MM.1S (cell line): ENCODE measurements at regions not wholly inside any gene's neighbourhood (a gene's known extent, or its start where the extent isn't known, plus 50 kb on each side); places are given as distances from the start of the nearest gene placed in this dataset.

ENCODE experiments used
- DNase-seq: peaks from one replicate; pipeline ENCODE4 v3.0.0-alpha.2; 2015
- H2AFZ ChIP-seq: fragments of 300-600 bp; sonication (generic); 2 replicates; pipeline ENCODE4 v1.6.0; 2016; ENCODE audit warnings: antibody characterized with exemption, low read length
- H3F3A ChIP-seq: fragments of 300-600 bp; sonication (generic); 2 replicates; pipeline ENCODE4 v1.6.1; 2016; ENCODE audit warnings: mild to moderate bottlenecking, antibody characterized with exemption, low read length, moderate library complexity, mixed read lengths; ENCODE audit not compliant: insufficient read depth
- H3K27ac ChIP-seq: fragments of 300-600 bp; sonication (generic); 2 replicates; pipeline ENCODE4 v1.5.1; 2016; ENCODE audit warnings: mild to moderate bottlenecking, low read length
- H3K27me3 ChIP-seq: fragments of 300-600 bp; sonication (generic); replicated peaks from 2 replicates; pipeline ENCODE4 v1.6.0; 2016; ENCODE audit warnings: low read length; ENCODE audit not compliant: insufficient read depth
- H3K36me3 ChIP-seq: fragments of 300-600 bp; sonication (generic); replicated peaks from 2 replicates; pipeline ENCODE4 v1.6.1; 2016; ENCODE audit warnings: mild to moderate bottlenecking, low read length, mixed read lengths; ENCODE audit not compliant: insufficient read depth
- H3K4me1 ChIP-seq: fragments of 300-600 bp; sonication (generic); 2 replicates; pipeline ENCODE4 v1.6.1; 2016; ENCODE audit warnings: low read length, mixed read lengths
- H3K4me2 ChIP-seq: fragments of 300-600 bp; sonication (generic); 2 replicates; pipeline ENCODE4 v1.6.0; 2016; ENCODE audit warnings: low read depth, low read length
- H3K4me3 ChIP-seq: fragments of 300-600 bp; sonication (generic); 2 replicates; pipeline ENCODE4 v1.5.1; 2016; ENCODE audit warnings: low read length, mixed read lengths
- H3K79me2 ChIP-seq: fragments of 300-600 bp; sonication (generic); 2 replicates; pipeline ENCODE4 v1.6.1; 2016; ENCODE audit warnings: mixed run types, low read length, mixed read lengths
- H3K9ac ChIP-seq: fragments of 300-600 bp; sonication (generic); 2 replicates; pipeline ENCODE4 v1.6.1; 2016; ENCODE audit warnings: low read length, mixed read lengths
- H3K9me2 ChIP-seq: fragments of 300-600 bp; sonication (generic); replicated peaks from 2 replicates; pipeline ENCODE4 v1.6.1; 2016; ENCODE audit warnings: mild to moderate bottlenecking, low read length, mixed read lengths; ENCODE audit not compliant: insufficient read depth
- H3K9me3 ChIP-seq: fragments of 300-600 bp; sonication (generic); replicated peaks from 2 replicates; pipeline ENCODE4 v1.6.1; 2016; ENCODE audit warnings: mild to moderate bottlenecking, low read length, mixed read lengths; ENCODE audit not compliant: insufficient read depth
- H4K20me1 ChIP-seq: fragments of 300-600 bp; sonication (generic); 2 replicates; pipeline ENCODE4 v1.6.1; 2016; ENCODE audit warnings: mild to moderate bottlenecking, low read length, moderate library complexity, mixed read lengths; ENCODE audit not compliant: insufficient read depth
- EZH2 ChIP-seq: fragments of 300-600 bp; sonication (generic); optimal IDR thresholded peaks from 2 replicates; pipeline ENCODE3; 2017; ENCODE audit warnings: low read depth, mild to moderate bottlenecking, antibody characterized with exemption, low read length, mixed read lengths
- EZH2phosphoT487 ChIP-seq: fragments of 300-600 bp; sonication (generic); IDR thresholded peaks from 2 replicates; pipeline ENCODE4 v1.6.1; 2018; ENCODE audit warnings: antibody characterized with exemption, low read length
- TF ChIP-seq, protein P1 (sequence below): fragments of 300-600 bp; sonication (generic); IDR thresholded peaks from 2 replicates; pipeline ENCODE4 v1.5.1; 2016; ENCODE audit warnings: antibody characterized with exemption, low read length, mixed read lengths

DNA sequence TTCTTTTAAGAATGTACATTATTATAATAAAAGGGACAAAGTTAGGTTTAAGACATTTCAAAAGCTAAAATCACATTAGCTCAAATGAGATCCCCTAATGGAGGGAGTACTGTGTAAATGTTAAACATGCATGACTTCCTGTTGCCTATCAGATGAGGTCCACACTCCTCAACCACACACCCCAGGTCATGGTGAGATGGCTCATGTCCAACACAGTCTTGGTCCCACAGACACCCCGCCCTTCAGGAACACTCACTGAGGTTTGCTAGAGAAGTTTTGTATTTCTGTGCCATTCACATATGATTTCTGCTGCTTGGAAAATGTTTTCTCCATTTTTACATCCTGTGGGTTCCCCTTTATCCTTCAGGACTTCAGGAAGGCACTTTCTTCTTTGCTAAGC is 491.0 kb downstream of the SOX11 start:
- Histone ChIP-seq H3K79me2 (no peaks in the 10 kb centered on the region), H4K20me1 (no peaks in the 10 kb centered on the region), H3K27me3 (no peaks in the 10 kb centered on the region), H3K4me1 (no peaks in the 10 kb centered on the region), H3K9me2 (no peaks in the 10 kb centered on the region), H3K36me3 (no peaks in the 10 kb centered on the region), H2AFZ (no peak overlapping the region), H3K9ac (no peak overlapping the region), H3K4me2 (no peak overlapping the region), H3K9me3 (no peaks in the 10 kb centered on the region), H3K4me3 (no peak overlapping the region), H3K27ac (no peak overlapping the region), H3F3A (no peaks in the 10 kb centered on the region)
- TF ChIP-seq EZH2phosphoT487 = no peak
- DNase-seq = no peak

DNA sequence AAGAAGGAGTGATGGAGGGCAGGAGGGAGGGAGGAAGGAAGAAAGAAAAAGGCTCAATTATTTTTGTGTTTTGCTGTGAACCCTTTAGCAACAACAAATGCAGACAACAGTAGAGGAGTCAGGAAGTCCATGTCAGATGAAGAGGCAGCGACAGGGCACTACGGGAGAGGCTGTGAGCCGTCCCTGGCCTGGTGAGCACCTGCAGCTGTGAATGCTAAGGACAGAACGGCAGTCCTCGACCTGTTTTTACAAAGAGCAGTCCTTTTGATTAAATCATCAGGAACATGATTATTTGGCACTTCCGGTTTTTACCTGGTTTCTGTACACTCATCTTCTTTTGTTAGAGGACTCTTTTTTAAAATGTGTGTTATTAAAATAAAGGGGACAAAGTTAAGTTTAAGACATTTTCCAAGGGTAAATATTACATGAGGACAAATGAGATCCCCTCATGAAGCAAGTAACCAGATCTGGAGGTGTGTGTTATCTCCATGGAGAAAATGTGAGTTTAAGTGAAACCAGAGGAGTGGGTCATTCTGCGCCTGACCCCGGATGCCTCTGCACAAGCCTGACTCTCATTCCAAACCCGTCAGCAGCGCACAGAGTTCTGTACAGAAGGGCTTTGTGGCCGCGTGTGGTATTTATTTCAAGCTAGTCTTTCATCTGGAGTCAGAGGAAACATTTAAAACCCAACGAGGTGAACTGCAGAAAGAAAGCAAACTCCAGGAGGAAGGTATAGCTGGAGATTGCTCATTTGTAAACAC is 492.5 kb downstream of the SOX11 start:
- Histone ChIP-seq H3K27ac (no peak overlapping the region), H4K20me1 (no peaks in the 10 kb centered on the region), H3K4me1 (no peaks in the 10 kb centered on the region), H3K27me3 (no peaks in the 10 kb centered on the region), H3K4me3 (no peak overlapping the region), H3K4me2 (no peak overlapping the region), H3K9me3 (no peaks in the 10 kb centered on the region), H3K36me3 (no peaks in the 10 kb centered on the region), H3K9ac (no peak overlapping the region), H2AFZ (no peak overlapping the region), H3K79me2 (no peaks in the 10 kb centered on the region), H3F3A (no peaks in the 10 kb centered on the region), H3K9me2 (no peaks in the 10 kb centered on the region)
- TF ChIP-seq EZH2 = no peak
- TF ChIP-seq, protein P1, sequence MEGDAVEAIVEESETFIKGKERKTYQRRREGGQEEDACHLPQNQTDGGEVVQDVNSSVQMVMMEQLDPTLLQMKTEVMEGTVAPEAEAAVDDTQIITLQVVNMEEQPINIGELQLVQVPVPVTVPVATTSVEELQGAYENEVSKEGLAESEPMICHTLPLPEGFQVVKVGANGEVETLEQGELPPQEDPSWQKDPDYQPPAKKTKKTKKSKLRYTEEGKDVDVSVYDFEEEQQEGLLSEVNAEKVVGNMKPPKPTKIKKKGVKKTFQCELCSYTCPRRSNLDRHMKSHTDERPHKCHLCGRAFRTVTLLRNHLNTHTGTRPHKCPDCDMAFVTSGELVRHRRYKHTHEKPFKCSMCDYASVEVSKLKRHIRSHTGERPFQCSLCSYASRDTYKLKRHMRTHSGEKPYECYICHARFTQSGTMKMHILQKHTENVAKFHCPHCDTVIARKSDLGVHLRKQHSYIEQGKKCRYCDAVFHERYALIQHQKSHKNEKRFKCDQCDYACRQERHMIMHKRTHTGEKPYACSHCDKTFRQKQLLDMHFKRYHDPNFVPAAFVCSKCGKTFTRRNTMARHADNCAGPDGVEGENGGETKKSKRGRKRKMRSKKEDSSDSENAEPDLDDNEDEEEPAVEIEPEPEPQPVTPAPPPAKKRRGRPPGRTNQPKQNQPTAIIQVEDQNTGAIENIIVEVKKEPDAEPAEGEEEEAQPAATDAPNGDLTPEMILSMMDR = no peak
- no peak for TF ChIP-seq EZH2phosphoT487
- DNase-seq = no peak

DNA sequence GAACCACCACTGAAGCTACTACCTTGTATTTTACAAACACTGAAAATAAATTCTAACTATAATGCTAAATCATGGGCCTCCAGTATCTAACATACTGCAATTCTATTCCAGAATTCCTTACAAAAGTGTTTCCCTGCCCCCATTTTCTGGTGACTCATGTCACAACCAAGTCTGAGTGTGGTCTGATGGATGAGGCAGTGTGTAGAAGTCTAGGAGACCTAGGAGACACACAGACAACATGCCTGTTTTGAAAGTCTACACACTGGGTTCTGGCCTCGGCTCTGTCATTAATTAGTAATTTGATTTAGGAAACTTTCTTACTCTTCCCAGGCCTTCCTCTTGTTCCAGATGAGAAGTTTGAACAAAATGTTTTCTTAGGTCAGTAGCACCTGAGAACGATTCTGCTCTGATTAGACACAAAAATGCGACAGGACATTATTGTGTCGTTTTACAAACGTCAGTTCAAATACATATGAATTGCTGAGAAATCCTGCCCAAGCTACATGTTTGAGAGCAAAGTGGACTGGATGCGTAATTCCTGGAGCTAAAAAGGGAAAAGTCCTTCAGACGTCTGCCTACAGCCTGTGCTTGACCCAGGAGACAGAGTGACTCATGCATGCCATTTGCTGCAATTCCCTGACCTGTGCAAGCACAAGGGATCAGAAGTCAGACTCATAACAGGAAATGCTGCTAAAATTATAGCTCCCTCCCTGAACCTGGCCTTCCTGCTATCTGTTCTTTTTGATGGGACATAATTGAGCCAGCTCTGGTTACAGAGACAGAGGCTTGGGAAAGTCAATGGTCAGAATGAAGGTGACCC is 494.4 kb downstream of the SOX11 start:
- H3K27ac ChIP-seq = no peak overlapping the region
- H3K4me2 ChIP-seq = no peak overlapping the region
- no peaks in the 10 kb centered on the region for H3K27me3 ChIP-seq

More for the DNA sequence above, 494.4 kb downstream of the SOX11 start:
- no peak for DNase-seq
- no peak overlapping the region for H3K9ac ChIP-seq
- H3K9me2 ChIP-seq = no peaks in the 10 kb centered on the region
- H3K4me1 ChIP-seq = no peaks in the 10 kb centered on the region
- H4K20me1 ChIP-seq = no peaks in the 10 kb centered on the region
- H3F3A ChIP-seq = no peaks in the 10 kb centered on the region
- H3K36me3 ChIP-seq = no peaks in the 10 kb centered on the region
- TF ChIP-seq, protein P1 = no peak
- TF ChIP-seq EZH2phosphoT487 (no peak), EZH2 (no peak)
- no peaks in the 10 kb centered on the region for H3K79me2 ChIP-seq
- H3K4me3 ChIP-seq = no peak overlapping the region
- H2AFZ ChIP-seq = no peak overlapping the region
- H3K9me3 ChIP-seq = no peaks in the 10 kb centered on the region
